Activated naive CD4-positive, alpha-beta T cell (primary cell): ENCODE measurements at regions not wholly inside any gene's neighbourhood (a gene's known extent, or its start where the extent isn't known, plus 50 kb on each side); places are given as distances from the start of the nearest gene placed in this dataset.

ENCODE experiments used
- DNase-seq, 4 experiments: peaks; one replicate each; lab custom pipeline; 2025; lab: John Stamatoyannopoulos, UW

GRCh38 chr3:115470254-115470653, 153.1 kb upstream of the GAP43 start:
- peak in 1 of 4 experiments; percentile 0 for DNase-seq

GRCh38 chr3:115475178-115476041, 147.9 kb upstream of the GAP43 start:
- no peak for DNase-seq

- DNase-seq, result no peak
Observed at GRCh38 chr3:115476472-115476871, 146.8 kb upstream of the GAP43 start.

DNA sequence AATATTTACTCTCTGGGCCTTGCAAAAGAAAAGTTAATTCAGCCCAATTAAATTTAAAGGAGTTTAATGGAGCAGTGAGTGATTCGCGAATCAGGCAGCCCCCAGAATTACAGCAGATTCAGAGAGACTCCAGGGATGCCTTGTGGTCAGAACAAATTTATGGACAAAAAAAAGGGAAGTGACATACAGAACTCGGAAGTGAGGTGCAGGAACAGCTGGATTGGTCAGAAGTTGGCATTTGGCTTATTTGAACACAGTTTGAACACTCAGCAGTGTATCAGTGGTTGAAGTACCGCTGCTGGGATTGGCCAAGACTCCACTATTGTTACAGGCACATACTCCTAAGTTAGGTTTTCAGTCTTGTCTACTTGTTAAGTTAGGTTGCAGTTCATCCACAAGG, 145.0 kb upstream of the GAP43 start:
- no peak for DNase-seq

DNA sequence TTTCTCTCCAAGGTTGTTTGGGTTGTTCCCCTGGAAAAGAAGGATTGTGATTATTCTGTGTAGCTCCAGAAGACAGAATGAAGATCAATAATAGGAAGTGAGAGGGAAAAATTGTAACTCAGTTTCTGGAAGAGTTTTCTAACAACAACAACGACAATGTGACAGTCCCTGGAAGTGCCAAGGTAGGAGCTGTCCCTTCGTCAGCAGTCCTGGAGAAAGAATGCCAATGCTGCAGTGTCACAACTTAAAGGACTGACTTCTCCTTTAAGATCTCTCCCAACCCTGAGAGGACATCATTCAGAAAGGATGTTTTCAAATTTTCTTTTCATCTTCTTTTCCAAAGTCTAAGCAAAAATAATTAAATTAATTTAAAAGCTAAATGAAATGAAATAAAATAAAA, 136.4 kb upstream of the GAP43 start:
- no peak for DNase-seq

GRCh38 chr3:115487968-115488367, 135.3 kb upstream of the GAP43 start:
- DNase-seq, result no peak

DNA sequence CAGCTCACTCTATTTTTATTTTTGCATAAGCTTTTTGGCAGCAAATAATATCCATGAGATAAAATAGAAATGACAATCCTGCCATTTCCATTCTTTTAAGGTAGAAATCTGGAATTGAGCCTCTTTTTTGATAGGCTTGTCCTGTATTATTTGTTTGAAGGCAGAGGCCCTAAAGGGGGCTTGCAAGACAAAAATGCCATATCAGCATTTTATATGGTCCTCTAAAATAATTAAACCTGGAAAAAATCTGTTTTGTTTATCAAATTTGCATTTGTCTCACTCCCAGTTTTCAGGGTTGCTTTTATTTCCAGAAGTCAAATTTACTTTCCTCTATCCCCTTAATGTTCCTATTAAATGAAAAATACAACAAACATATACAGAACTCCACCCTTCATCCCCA, 134.9 kb upstream of the GAP43 start:
- DNase-seq, result no peak

- no peak for DNase-seq
Observed at GRCh38 chr3:115494826-115495225, 128.5 kb upstream of the GAP43 start.

- no peak for DNase-seq
Observed at GRCh38 chr3:115498421-115498820, 124.9 kb upstream of the GAP43 start.

DNA sequence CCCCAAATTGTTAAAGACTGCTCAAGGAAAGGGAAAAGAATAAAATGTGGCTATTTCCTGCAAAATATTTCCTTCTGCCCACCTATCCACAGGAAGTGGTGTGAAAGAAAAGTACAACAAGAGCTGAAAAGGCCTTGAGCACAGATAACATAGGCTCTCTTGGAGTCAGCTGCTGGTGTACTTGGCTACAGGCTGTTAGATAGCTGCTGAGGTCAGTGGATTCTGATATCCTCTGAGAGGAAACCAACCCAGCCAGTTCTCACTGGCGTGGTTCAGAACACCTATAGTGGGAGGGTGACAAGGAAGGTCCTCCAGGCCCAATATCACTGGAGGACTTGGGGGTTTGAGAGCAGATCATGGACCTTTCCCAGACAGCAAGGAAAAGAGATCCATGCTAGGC, 124.4 kb upstream of the GAP43 start:
- DNase-seq, result no peak

GRCh38 chr3:115499666-115500065, 123.6 kb upstream of the GAP43 start:
- DNase-seq, result no peak

GRCh38 chr3:115500795-115501194, 122.5 kb upstream of the GAP43 start:
- no peak for DNase-seq

DNA sequence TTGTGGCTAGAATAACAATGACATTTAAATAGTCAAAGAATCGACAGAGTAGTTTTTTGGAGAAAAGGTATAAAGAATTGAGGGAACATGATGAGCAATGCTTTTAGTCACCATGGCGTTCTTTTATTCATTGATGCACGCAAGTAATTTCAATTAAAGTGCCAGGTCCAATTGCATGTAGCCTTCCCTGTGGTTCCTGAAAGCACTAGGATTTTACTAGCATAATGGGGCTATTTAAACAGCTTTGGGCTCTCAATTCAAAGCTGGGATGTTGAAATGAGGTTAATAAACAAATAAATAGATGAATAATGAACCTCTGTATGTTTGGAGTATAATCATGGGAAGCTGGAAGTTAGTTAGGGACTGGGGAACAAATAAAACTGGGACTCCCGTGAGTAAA, 121.2 kb upstream of the GAP43 start:
- no peak for DNase-seq

- DNase-seq, result no peak
Observed at GRCh38 chr3:115503394-115503793, 119.9 kb upstream of the GAP43 start.

- no peak for DNase-seq
Observed at GRCh38 chr3:115508562-115508961, 114.7 kb upstream of the GAP43 start.

GRCh38 chr3:115512565-115513415, 110.5 kb upstream of the GAP43 start:
- no peak for DNase-seq

DNA sequence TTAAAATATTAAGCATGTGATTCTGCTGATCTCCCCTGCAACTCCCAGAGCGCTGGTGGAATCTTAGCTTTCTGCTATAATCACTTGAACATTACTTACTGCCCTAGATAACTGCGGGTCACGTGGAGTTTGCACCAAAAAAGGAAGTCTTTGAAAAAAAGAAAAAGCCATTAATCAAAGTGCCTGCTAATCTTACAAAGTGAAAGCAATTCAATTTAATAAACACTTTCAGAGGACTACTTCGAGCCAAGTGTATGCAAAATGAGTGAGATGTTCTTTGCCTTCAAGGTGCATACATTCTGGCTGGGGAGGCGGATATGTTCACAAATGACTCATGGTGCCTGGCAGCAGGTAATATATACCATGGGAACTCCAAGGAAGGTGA, 109.9 kb upstream of the GAP43 start:
- DNase-seq, result no peak

GRCh38 chr3:115517457-115518050, 105.8 kb upstream of the GAP43 start:
- DNase-seq, result no peak

GRCh38 chr3:115518100-115518852, 105.0 kb upstream of the GAP43 start:
- DNase-seq, result no peak

GRCh38 chr3:115520241-115520640, 103.1 kb upstream of the GAP43 start:
- DNase-seq, result no peak

DNA sequence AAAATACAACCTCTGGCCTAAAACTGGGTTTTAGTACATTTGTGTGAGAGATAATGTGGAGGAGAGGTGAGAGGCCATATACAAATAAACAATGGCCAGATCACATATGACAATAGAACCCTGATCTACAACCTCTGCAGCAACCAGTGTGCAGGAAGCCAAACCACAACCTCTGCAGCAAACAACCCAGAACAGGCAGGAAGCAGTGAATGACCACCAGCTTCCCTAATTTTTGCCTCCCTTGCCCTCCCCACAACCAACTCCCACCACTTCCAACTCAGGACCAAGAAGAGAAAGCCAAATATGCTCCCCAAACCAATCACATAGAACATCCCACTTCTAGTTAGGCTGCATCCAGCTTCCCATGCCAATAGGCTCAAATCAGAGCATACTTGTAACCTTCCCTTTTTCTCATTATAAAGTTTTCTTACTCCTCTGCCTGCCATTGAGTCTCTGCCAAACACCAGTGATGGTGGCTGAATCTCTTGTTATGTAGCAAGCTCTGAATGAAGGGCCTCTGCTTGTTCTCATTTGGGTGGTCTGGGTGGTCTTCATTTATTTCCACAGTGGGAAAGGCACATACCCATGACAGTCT, 102.6 kb upstream of the GAP43 start:
- DNase-seq, result no peak

GRCh38 chr3:115523458-115523857, 99.9 kb upstream of the GAP43 start:
- no peak for DNase-seq
